DMS153 treated with DMSO at 0.1 percent for 48 hours (cell line): ENCODE measurements at regions not wholly inside any gene's neighbourhood (a gene's known extent, or its start where the extent isn't known, plus 50 kb on each side); places are given as distances from the start of the nearest gene placed in this dataset.

Experiments
- DNase-seq: peaks from one replicate; lab custom pipeline; 2025; ENCODE audit not compliant: unreplicated experiment; lab: John Stamatoyannopoulos, UW

- DNase-seq, result no peak
Measured at GRCh38 chr17:69605571-69605970, 191.1 kb downstream of the MAP2K6 start.

- no peak for DNase-seq
Measured at GRCh38 chr17:69606142-69606800, 191.8 kb downstream of the MAP2K6 start.

GRCh38 chr17:69607162-69607834 is 192.8 kb downstream of the MAP2K6 start:
- peak; percentile 56 for DNase-seq

GRCh38 chr17:69608141-69608540 is 193.6 kb downstream of the MAP2K6 start:
- no peak for DNase-seq

- DNase-seq, result no peak
Measured at GRCh38 chr17:69608808-69609472, 194.4 kb downstream of the MAP2K6 start.

- no peak for DNase-seq
Measured at GRCh38 chr17:69609473-69610305, 195.2 kb downstream of the MAP2K6 start.

- DNase-seq, result no peak
Measured at GRCh38 chr17:69620363-69620762, 205.9 kb downstream of the MAP2K6 start.

GRCh38 chr17:69625474-69625873 is 211.0 kb downstream of the MAP2K6 start:
- no peak for DNase-seq

- DNase-seq, result no peak
Measured at GRCh38 chr17:69630056-69630635, 215.6 kb downstream of the MAP2K6 start.

GRCh38 chr17:69634844-69635243 is 220.3 kb downstream of the MAP2K6 start:
- DNase-seq, result no peak

- DNase-seq, result no peak
Measured at GRCh38 chr17:69637446-69638156, 223.1 kb downstream of the MAP2K6 start.

GRCh38 chr17:69639096-69639495 is 224.6 kb downstream of the MAP2K6 start:
- DNase-seq, result no peak

GRCh38 chr17:69640073-69640472 is 225.6 kb downstream of the MAP2K6 start:
- DNase-seq, result no peak

GRCh38 chr17:69643686-69644085 is 229.2 kb downstream of the MAP2K6 start:
- DNase-seq, result no peak

GRCh38 chr17:69646729-69647128 is 232.2 kb downstream of the MAP2K6 start:
- DNase-seq, result no peak

- no peak for DNase-seq
Measured at GRCh38 chr17:69650881-69651280, 236.4 kb downstream of the MAP2K6 start.

GRCh38 chr17:69651921-69652320 is 237.4 kb downstream of the MAP2K6 start:
- no peak for DNase-seq

- DNase-seq, result no peak
Measured at GRCh38 chr17:69654981-69655855, 240.7 kb downstream of the MAP2K6 start.

- DNase-seq, result no peak
Measured at GRCh38 chr17:69655902-69656301, 241.4 kb downstream of the MAP2K6 start.
